ENCODE measurements at regions not wholly inside any gene's neighbourhood (a gene's known extent, or its start where the extent isn't known, plus 50 kb on each side); places are given as distances from the start of the nearest gene placed in this dataset.

DNA sequence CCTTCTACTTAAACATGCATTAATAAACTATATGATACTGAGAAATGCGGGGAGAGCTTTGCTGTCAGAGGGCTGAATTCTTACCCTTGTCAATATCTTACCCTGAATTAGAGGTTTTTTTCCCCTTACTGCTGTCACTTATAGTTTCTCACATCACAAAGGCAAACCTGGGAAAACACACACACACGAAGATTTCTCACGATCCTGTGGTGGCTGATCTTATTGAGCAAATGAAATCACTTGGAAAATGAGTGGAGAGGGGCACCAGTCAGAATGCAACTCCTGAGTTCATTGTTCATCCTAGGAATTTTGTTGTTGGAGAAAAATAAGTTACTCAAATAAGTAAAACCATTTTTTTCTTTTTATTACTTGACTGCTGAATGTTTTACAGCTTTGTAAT lies 673.6 kb downstream of the EDEM1 start:
- TF ChIP-seq CTCF (IDR thresholded peaks at IDR 0.05; ENCODE audit: control extremely low read depth, extremely low read depth, low read depth, missing control alignments), result no peak
- POLR2A ChIA-PET, result no interaction called here
- CTCF ChIA-PET, result no interaction called here
- DNase-seq (ENCODE audit: extremely low spot score), result no peak

DNA sequence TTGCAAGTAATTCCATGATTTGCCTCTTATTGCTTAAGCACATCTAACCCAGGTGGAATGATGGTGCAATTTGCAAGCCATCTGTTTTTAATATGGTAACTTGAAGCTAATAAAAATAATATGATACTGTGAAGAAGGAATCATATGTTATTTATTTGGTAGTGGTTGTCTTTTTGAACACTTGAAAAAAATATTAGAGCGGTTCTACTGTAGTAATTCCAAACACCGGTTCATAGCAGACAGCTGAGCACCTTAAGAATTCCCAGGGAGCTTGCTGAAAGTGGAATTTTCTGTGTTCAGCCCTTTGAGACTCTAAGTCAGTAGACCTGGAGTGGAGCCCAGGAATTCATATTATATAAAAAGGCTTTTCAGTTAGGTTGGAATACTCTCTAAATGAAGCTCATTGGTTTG lies 687.4 kb downstream of the EDEM1 start:
- no peak for DNase-seq (ENCODE audit: extremely low spot score)
- ChIA-PET POLR2A (no interaction called here), CTCF (interaction anchor here (1.4 to 1.5 kb wide), 2 partner anchors 11 to 16 kb away, joined by 3 to 7 read pairs; no protein-coding TSS in a partner anchor)
- TF ChIP-seq CTCF (IDR thresholded peaks at IDR 0.05; ENCODE audit: control extremely low read depth, extremely low read depth, low read depth, missing control alignments), result no peak

- CTCF ChIA-PET, result no interaction called here
- POLR2A ChIA-PET, result no interaction called here
- no peak for DNase-seq (ENCODE audit: extremely low spot score)
- no peak for TF ChIP-seq CTCF (IDR thresholded peaks at IDR 0.05; ENCODE audit: control extremely low read depth, extremely low read depth, low read depth, missing control alignments)
Measured at GRCh38 chr3:5888851-5889250, 701.3 kb downstream of the EDEM1 start.

GRCh38 chr3:5889374-5889773 lies 701.9 kb downstream of the EDEM1 start:
- no peak for TF ChIP-seq CTCF (IDR thresholded peaks at IDR 0.05; ENCODE audit: control extremely low read depth, extremely low read depth, low read depth, missing control alignments)
- POLR2A ChIA-PET, result no interaction called here

DNA sequence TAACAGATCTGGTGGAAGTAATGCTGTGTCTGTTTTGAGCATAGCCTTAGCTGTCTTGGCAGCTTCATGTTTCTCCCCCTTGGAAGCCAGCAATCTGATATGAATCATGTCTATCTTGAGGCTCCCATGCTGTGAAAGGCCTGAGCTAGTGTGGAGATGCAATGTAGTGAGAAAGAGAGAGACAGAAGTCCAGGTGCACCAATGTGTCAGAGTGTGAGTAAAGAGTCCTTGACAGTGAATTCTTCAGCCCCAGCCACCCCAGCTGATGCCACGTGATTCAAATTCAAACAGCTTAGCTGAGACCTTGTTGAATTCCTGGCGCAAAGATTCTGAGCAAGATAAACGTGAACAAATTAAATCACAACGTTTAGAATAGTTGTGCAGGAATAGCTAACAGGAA lies 704.2 kb downstream of the EDEM1 start:
- POLR2A ChIA-PET, result no interaction called here
- no peak for DNase-seq (ENCODE audit: extremely low spot score)
- no peak for TF ChIP-seq CTCF (IDR thresholded peaks at IDR 0.05; ENCODE audit: control extremely low read depth, extremely low read depth, low read depth, missing control alignments)
- CTCF ChIA-PET, result interaction anchor here (1.3 kb wide), 1 partner anchor 9 kb away, joined by 4 read pairs; no protein-coding TSS in a partner anchor

More at GRCh38 chr3:5889374-5889773, 701.9 kb downstream of the EDEM1 start:
- CTCF ChIA-PET, result no interaction called here
- no peak for DNase-seq (ENCODE audit: extremely low spot score)

GRCh38 chr3:5898106-5898505 lies 710.6 kb downstream of the EDEM1 start:
- TF ChIP-seq CTCF (IDR thresholded peaks at IDR 0.05; ENCODE audit: control extremely low read depth, extremely low read depth, low read depth, missing control alignments), result no peak
- DNase-seq (ENCODE audit: extremely low spot score), result no peak
- CTCF ChIA-PET, result interaction anchor here (1.4 kb wide), 1 partner anchor 10 kb away, joined by 3 read pairs; no protein-coding TSS in a partner anchor
- POLR2A ChIA-PET, result no interaction called here
